Ammon's horn (tissue), 1 donor: ENCODE measurements at regions not wholly inside any gene's neighbourhood (a gene's known extent, or its start where the extent isn't known, plus 50 kb on each side); places are given as distances from the start of the nearest gene placed in this dataset.

Source experiments
- DNase-seq: peaks from one replicate; pipeline ENCODE4 v3.0.0-alpha.2; 2016; ENCODE audit warnings: low spot score

DNA sequence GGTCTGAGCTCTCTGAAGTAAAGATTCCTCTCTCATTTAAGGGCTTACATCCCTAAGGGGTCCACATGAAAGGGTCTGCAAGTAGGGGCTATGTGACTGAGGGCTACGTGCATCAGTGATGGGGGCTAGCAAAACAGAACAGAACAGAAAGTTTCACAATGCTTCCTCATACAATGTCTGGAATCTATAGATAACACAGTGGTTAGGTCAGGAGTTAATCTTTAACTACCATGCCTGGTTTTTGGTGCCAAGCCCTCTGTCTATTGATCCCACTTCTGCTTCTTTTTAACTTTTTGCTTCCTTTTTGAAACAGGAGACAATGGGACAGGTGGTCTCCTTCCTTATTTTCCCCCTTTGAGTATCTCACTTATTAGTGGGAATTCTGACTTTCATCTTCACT is 263.0 kb downstream of the DDX3Y start:
- DNase-seq, result no peak

DNA sequence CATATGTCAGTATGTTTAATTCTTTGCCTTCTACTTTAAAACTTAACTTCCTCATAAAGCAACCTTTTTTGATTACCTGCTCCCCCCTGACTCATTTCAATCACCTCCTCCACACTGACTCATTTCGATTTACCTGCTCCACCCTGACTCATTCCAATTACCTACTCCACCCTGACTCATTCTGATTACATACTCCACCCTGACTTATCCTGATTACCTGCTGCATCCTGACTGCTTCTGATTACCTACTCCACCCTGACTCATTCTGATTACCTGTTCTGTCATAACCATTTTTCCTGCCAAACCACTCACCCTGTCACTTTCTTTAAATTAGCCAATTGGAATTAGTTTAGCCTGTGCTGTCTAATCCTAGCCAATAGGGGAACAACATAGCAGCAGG is 263.6 kb downstream of the DDX3Y start:
- no peak for DNase-seq
